HepG2 (cell line): ENCODE measurements at regions not wholly inside any gene's neighbourhood (a gene's known extent, or its start where the extent isn't known, plus 50 kb on each side); places are given as distances from the start of the nearest gene placed in this dataset.

Experiments
- ATAC-seq: fragments of 200-7000 bp; cut with Tn5 transposase; 3 replicates; pipeline ENCODE4 v1.9.1; 2020; ENCODE audit warnings: mild to moderate bottlenecking, moderate library complexity
- BruUV-seq: library from RNA; stranded (reverse); fragments of 400-500 nt; replicated peaks from 2 replicates; lab custom pipeline; 2021; lab: Mats Ljungman, UMichigan
- CTCF ChIA-PET: fragments of 300-600 bp; formaldehyde crosslinking; extraction: SDS; loops from one replicate; lab custom pipeline; 2021; ENCODE audit warnings: low total read pairs, inconsistent platforms, low intra/inter-chr PET ratio; lab: Yijun Ruan, JAX
- POLR2A ChIA-PET: fragments of 350-600 bp; sonication (Branson Sonifier 250); formaldehyde crosslinking; loops from one replicate; lab custom pipeline; 2020; ENCODE audit warnings: antibody characterized with exemption, inconsistent platforms; lab: Yijun Ruan, JAX
- DNase-seq: peaks from one replicate; pipeline ENCODE4 v3.0.0-alpha.2; 2015; ENCODE audit warnings: low spot score
- FAIRE-seq: peaks from 3 replicates; lab custom pipeline; 2011; peaks lifted over from hg19 to GRCh38; lab: Jason Lieb, UNC
- H2AFZ ChIP-seq: one replicate; pipeline ENCODE4 v1.6.1; 2011; ENCODE audit warnings: low read length, inconsistent platforms
- H3K27ac ChIP-seq: fragments of 300-600 bp; 3 replicates; pipeline ENCODE4 v1.8.0; 2011; ENCODE audit warnings: mixed run types, mild to moderate bottlenecking, mixed read lengths, low read length, inconsistent platforms; ENCODE audit not compliant: insufficient read depth; ENCODE audit errors: extremely low read length
- H3K27me3 ChIP-seq, 2 experiments: fragments of 200-600 bp in 1 of 2; 2 replicates in 1 of 2; 3 replicates in 1 of 2; pipeline versions ENCODE4 v1.6.0 to v1.8.0; 2011; ENCODE audit warnings: low read length in 2 of 2, mild to moderate bottlenecking in 2 of 2, moderate library complexity in 2 of 2, inconsistent platforms in 1 of 2; ENCODE audit not compliant: insufficient read depth in 2 of 2, control insufficient read depth in 1 of 2
- H3K36me3 ChIP-seq, 2 experiments: fragments of 200-600 bp in 1 of 2; replicated peaks in 1 of 2; 2 replicates in 1 of 2; 3 replicates in 1 of 2; pipeline versions ENCODE4 v1.5.1 to v1.8.0; 2011; ENCODE audit warnings: low read length in 2 of 2, inconsistent platforms in 1 of 2; ENCODE audit not compliant: insufficient read depth in 2 of 2, control insufficient read depth in 1 of 2
- H3K4me1 ChIP-seq: 2 replicates; pipeline ENCODE4 v1.5.1; 2012; ENCODE audit warnings: low read length, inconsistent platforms; ENCODE audit not compliant: insufficient read depth
- H3K4me2 ChIP-seq: 2 replicates; pipeline ENCODE4 v1.6.0; 2011; ENCODE audit warnings: low read depth, low read length, inconsistent platforms
- H3K4me3 ChIP-seq, 3 experiments: fragments of 200-600 bp in 1 of 3; sonication (generic), shearing (Covaris generic) in 1 of 3; replicated peaks in 1 of 3; 2 replicates each; pipeline ENCODE4 v1.5.1; 2011 to 2016; ENCODE audit warnings: low read length in 3 of 3, inconsistent platforms in 2 of 3, low read depth in 2 of 3, mild to moderate bottlenecking in 2 of 3, control low read depth in 1 of 3, mixed read lengths in 1 of 3; ENCODE audit not compliant: insufficient read depth in 1 of 3
- H3K79me2 ChIP-seq: one replicate; pipeline ENCODE4 v1.6.1; 2011; ENCODE audit warnings: low read length, inconsistent platforms; ENCODE audit not compliant: insufficient read depth
- H3K9ac ChIP-seq: 2 replicates; pipeline ENCODE4 v1.6.0; 2011; ENCODE audit warnings: mild to moderate bottlenecking, low read depth, low read length, inconsistent platforms; ENCODE audit not compliant: insufficient read depth
- H3K9me3 ChIP-seq: 2 replicates; pipeline ENCODE4 v1.5.1; 2012; ENCODE audit warnings: mild to moderate bottlenecking, low read length
- H4K20me1 ChIP-seq: 2 replicates; pipeline ENCODE4 v1.6.0; 2011; ENCODE audit warnings: inconsistent platforms, mild to moderate bottlenecking, low read length, moderate library complexity; ENCODE audit not compliant: insufficient read depth
- HMG20A ChIP-seq: IDR thresholded peaks from 2 replicates; pipeline ENCODE4 v1.6.1; 2016; ENCODE audit warnings: borderline replicate concordance
- MTA1 ChIP-seq: sonication (generic); formaldehyde crosslinking; IDR thresholded peaks from 2 replicates; pipeline ENCODE4 v1.4.0; 2020; ENCODE audit warnings: missing genetic modification reagents, mild to moderate bottlenecking, borderline replicate concordance
- RFX5 ChIP-seq: IDR thresholded peaks from 2 replicates; pipeline ENCODE4 v1.6.1; 2011; ENCODE audit warnings: low read depth, low read length, improper control_type of control experiment
- ZNF552 ChIP-seq: sonication (generic); formaldehyde crosslinking; IDR thresholded peaks from 2 replicates; pipeline ENCODE4 v1.9.0; 2022; ENCODE audit warnings: missing genetic modification reagents, mild to moderate bottlenecking, borderline replicate concordance
- ZNF878 ChIP-seq: sonication (generic); formaldehyde crosslinking; IDR thresholded peaks from 2 replicates; pipeline ENCODE4 v1.8.1; 2023; ENCODE audit warnings: mild to moderate bottlenecking, missing genetic modification reagents, moderate library complexity
- WGBS: methylation state at CpG from one replicate; pipeline ENCODE4 v1.1.6; 2017; ENCODE audit warnings: low lambda C conversion rate; 5-methylcytosine and 5-hydroxymethylcytosine counted together
- in situ Hi-C: cut with HindIII; loops from 2 replicates; pipeline ENCODE4 v1.10.0; 2017; ENCODE audit warnings: low pct_unique_long_range_greater_than_20kb; ENCODE audit not compliant: extremely low pct_ligation_motif_present
- intact Hi-C: fragments of 100-400 bp; cut with micrococcal nuclease; formaldehyde crosslinking; loops from one replicate; pipeline ENCODE4 v1.10.0; 2022; ENCODE audit not compliant: unreplicated experiment
- TF ChIP-seq, protein P1 (sequence below): sonication (generic); formaldehyde crosslinking; IDR thresholded peaks from 2 replicates; pipeline ENCODE4 v1.4.0; 2020; ENCODE audit warnings: mild to moderate bottlenecking, missing genetic modification reagents
- TF ChIP-seq, protein P2 (sequence below): sonication (generic); formaldehyde crosslinking; IDR thresholded peaks from 2 replicates; pipeline ENCODE4 v1.4.0; 2020; ENCODE audit warnings: mild to moderate bottlenecking, missing genetic modification reagents

DNA sequence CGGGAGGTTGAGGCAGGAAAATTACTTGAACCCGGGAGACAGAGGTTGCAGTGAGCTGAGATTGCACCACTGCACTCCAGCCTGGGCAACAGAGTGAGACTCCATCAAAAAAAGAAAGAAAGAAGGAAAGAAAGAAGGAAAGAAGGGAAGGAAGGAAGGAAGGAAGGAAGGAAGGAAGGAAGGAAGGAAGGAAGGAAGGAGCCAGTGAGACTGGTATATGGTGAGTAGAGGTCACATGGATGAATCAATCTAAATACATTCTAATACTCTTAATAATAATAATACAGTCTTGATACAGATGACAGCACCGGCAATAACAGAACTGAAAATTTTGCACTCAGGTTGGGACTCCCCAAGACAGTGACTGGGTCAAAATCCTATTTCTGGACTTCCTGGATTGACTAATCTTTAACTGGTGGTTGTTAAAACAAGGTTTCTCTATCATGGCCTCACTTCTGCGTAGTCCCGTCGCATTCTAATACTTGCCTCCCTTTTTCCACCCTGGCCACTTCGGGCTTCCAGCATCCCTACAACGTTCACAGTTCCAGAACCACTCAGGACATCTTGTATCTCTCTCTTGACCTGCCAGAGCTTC, 53.5 kb upstream of the EIF3M start:
- H3K4me1 ChIP-seq: no peaks in the 10 kb centered on the region
- no peak for DNase-seq
- no peaks in the 10 kb centered on the region for H3K36me3 ChIP-seq
- H3K9me3 ChIP-seq: no peaks in the 10 kb centered on the region
- no peak for FAIRE-seq
- no peak overlapping the region for H3K4me3 ChIP-seq
- BruUV-seq: no TSS peak
- no peak for ATAC-seq
- H4K20me1 ChIP-seq: no peaks in the 10 kb centered on the region
- no peak overlapping the region for H3K9ac ChIP-seq
- no peak overlapping the region for H3K27ac ChIP-seq
- no peak overlapping the region for H2AFZ ChIP-seq
- no peak overlapping the region for H3K4me2 ChIP-seq
- H3K79me2 ChIP-seq: no peaks in the 10 kb centered on the region
- CTCF ChIA-PET: no interaction called here
- H3K27me3 ChIP-seq: peaks cover 0 to 8% of the 10 kb centered on the region in 2 experiments; a peak in 3 of 5 replicates
- in situ Hi-C loops: no loop called here
- intact Hi-C loops: no loop called here
- TF ChIP-seq ZNF878 (no peak), HMG20A (CRISPR knock-in tag) (no peak), MTA1 (CRISPR knock-in tag) (no peak), RFX5 (no peak), ZNF552 (CRISPR knock-in tag) (no peak)
- TF ChIP-seq, protein P1, sequence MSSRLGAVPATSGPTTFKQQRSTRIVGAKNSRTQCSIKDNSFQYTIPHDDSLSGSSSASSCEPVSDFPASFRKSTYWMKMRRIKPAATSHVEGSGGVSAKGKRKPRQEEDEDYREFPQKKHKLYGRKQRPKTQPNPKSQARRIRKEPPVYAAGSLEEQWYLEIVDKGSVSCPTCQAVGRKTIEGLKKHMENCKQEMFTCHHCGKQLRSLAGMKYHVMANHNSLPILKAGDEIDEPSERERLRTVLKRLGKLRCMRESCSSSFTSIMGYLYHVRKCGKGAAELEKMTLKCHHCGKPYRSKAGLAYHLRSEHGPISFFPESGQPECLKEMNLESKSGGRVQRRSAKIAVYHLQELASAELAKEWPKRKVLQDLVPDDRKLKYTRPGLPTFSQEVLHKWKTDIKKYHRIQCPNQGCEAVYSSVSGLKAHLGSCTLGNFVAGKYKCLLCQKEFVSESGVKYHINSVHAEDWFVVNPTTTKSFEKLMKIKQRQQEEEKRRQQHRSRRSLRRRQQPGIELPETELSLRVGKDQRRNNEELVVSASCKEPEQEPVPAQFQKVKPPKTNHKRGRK: no peak
- TF ChIP-seq, protein P2, sequence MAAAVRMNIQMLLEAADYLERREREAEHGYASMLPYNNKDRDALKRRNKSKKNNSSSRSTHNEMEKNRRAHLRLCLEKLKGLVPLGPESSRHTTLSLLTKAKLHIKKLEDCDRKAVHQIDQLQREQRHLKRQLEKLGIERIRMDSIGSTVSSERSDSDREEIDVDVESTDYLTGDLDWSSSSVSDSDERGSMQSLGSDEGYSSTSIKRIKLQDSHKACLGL (CRISPR knock-in tag): no peak
- TF ChIP-seq, all 625 proteins: peak for 0
- POLR2A ChIA-PET: no interaction called here
- WGBS: 38% methylated on average over 8 of the region's 8 CpGs
